NCI-H524 (cell line): ENCODE measurements at regions not wholly inside any gene's neighbourhood (a gene's known extent, or its start where the extent isn't known, plus 50 kb on each side); places are given as distances from the start of the nearest gene placed in this dataset.
"Not testable (repeated sequence)": the region's sequence is repeated elsewhere in the genome, so short reads cannot be mapped to it uniquely, and the experiment has no call there.

Experiments
- DNase-seq, 2 experiments: peaks; one replicate each; lab custom pipeline; 2025; lab: John Stamatoyannopoulos, UW

GRCh38 chr14:34065690-34066391 lies 115.0 kb upstream of the EGLN3 start:
- DNase-seq, result no peak

GRCh38 chr14:34065236-34065635 lies 114.4 kb upstream of the EGLN3 start:
- no peak for DNase-seq

DNA sequence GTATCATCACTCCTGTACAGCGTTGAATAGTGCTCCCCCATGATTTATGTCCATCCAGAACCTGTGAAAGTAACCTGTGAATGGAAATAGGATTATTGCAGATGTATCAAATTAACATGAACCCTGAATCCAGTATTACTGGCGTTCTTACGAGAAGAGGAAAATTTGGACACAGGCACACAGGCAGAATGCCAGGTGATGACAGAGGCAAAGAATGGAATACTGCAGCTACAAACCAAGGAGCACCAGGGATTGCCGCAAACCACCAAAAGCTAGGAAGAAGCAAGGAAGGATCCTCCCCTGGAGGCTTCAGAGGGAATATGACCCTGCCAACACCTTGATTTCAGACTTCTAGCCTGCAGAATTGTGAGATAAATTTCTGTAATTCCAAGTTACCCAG lies 113.5 kb upstream of the EGLN3 start:
- no peak for DNase-seq

- DNase-seq, result no peak
Measured at GRCh38 chr14:34063470-34064164, 112.7 kb upstream of the EGLN3 start.

DNA sequence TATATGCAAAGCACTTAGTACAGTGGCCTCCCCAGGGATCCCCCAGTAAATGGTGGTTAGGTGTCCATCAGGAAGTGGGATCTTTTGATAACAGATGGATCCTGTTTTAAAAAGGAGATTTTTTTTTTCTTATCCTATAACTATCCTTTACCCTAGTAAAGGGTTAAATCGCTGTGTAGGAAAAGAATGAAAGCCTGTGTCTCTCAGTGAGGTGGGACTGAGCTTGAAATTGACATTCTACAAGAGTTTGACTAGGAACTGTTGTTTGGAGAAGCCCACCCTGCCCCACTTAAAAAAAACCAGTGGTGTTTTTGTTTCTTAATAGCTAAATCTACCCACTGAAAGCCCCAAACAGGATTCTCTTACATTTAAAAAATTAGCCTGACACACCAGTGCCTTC lies 112.2 kb upstream of the EGLN3 start:
- DNase-seq, result no peak

DNA sequence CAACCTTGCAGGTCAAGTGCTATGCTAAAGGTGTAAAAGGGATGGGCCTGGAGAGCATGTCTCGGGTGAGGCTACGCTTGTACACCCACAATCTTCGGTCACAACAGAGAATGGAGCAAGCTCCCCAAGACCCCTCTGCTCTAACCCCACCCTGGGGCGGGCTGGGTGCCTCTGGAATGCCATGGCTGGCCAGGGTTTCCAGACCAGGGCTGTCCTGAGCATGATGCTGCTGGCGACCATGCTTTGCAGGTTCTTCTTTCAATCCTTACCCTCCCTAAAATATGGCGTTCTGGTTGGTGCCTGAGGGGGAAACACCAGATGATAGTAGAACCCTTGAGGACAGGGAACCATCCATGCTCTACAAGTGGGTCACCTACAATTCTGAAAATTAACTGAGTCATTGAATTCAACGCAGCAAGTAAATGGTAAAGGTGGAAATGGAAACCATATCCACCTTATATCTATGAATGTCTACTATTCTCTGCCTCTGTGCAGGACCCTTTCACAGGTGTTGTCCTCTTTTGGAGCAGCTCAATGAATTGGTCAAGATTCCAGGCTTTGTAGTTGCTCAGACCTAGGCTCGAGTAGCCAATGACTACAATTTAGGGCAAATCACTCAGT lies 111.6 kb upstream of the EGLN3 start:
- DNase-seq, result no peak

DNA sequence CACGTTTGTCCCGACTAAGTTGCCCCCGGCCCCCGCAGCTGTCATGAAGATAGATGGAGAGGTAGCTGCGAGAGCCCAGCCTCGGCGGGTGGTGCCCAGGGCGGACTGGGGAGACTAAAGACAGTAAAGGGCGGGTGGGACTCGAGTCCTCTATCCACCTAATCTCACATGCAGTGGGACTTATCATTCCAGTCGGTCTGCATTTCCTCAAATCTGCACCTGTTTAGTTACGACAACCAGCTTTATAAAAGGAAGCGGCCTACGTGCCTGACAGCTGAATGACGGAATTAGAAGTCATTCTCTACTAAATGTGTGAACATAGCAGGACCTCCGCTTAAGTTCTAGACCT lies 109.8 kb upstream of the EGLN3 start:
- peak in 1 of 2 experiments; percentile 59 for DNase-seq

GRCh38 chr14:34059925-34060650 lies 109.2 kb upstream of the EGLN3 start:
- DNase-seq, result peak; percentile 52 to 77

- DNase-seq, result no peak
Measured at GRCh38 chr14:34059037-34059924, 108.4 kb upstream of the EGLN3 start.

DNA sequence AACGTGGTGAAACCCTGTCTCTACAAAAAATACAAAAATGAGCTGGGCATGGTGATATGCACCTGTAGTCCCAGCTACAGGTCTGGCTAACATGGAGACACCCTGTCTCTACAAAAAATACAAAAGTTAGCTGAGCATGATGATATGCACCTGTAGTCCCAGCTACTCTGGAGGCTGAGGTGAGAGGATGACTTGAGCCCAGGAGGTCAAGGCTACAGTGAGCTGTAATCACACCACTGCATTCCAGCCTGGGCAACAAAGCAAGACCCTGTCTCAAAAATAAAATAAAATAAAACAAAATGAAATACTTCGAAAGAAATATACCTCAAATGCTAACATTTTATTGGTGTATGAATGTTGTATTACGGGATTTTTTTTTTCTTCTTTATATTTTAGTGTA lies 107.6 kb upstream of the EGLN3 start:
- no peak for DNase-seq

DNA sequence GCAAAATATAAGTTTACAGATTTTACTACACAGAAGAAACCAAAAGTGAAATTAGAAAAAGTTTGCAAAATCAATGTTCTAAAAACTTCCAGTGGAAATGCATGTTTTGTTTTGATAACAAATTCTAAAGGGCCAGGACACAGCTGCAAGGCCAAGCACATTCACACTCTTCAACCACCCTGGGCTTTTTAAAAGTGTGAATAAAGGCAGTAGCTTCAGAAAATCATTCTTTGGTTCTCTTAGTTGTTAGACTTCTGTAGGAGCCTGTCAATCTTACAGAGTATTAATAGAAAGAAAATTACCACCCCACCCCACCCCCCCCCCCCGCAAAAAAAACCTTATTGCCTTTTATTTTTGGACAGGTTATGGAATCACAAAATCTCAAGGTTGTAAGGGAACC lies 105.2 kb upstream of the EGLN3 start:
- DNase-seq, result no peak

- DNase-seq, result no peak
Measured at GRCh38 chr14:34055157-34055950, 104.5 kb upstream of the EGLN3 start.

DNA sequence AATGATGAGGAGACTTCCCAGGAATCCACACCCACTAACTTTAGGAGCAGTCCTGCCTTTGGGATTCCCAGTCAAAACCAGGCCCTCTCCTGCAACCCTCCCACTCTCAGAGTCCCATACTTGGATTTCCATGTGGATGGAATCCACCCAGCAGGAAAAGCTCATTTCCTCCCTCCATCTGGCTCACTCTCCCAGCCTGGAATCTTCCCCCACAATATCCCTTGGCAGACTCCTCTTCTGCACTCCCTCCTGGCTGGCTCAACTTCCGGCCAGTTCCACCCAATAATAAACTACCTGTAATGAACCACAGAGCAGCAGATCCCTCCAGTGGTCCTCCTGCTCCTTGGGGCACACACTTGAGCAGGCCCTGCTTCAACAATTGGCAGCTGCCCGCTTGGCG lies 102.8 kb upstream of the EGLN3 start:
- DNase-seq, result peak in 1 of 2 experiments; percentile 67

GRCh38 chr14:34052658-34053014 lies 101.8 kb upstream of the EGLN3 start:
- no peak for DNase-seq

- DNase-seq, result no peak
Measured at GRCh38 chr14:34051966-34052657, 101.2 kb upstream of the EGLN3 start.

DNA sequence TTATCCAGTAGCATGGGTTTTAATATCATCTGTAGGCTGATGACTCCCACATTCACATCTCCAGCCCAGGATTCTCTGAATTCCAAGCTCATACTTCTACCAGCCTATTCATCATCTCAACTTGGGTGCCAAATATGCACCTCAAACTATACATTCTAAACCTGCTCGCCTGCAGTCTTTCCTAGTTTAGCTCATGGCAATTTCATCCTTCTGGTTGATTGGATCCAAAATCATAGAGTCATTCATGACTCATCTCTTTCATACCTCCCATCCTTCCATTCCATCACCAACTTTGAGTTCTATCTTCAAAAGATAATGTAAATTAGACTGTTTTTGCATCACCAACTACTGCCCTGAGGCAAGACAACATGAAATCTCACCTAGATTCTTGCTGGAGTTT lies 99.7 kb upstream of the EGLN3 start:
- DNase-seq, result no peak

DNA sequence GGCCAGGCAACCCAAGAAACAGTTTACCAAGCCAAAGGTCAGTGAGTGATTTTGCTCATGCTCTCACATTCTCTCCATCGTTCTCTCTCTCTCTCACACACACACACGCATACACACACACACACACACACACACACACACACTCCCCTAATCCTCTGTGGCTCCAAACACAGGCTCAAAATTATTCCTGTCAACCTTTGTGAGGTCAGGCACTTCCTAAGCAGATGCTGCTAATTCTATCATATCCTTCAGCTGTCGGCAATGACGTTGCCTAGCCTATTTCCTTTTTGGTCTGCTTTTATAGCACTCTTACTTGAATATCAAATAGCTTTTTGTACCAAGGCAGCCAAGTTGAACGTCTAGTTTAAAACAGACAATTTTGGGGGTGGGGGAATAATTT lies 98.9 kb upstream of the EGLN3 start:
- no peak for DNase-seq

GRCh38 chr14:34049187-34049586 lies 98.3 kb upstream of the EGLN3 start:
- DNase-seq, result not testable (repeated sequence)

- DNase-seq, result no peak
Measured at GRCh38 chr14:34046799-34047520, 96.1 kb upstream of the EGLN3 start.
